ENCODE measurements at regions not wholly inside any gene's neighbourhood (a gene's known extent, or its start where the extent isn't known, plus 50 kb on each side); places are given as distances from the start of the nearest gene placed in this dataset.

GRCh38 chr1:34270181-34270580 lies 93.5 kb downstream of the C1orf94 start:
- in situ Hi-C loops (cut with MboI; ENCODE audit: low pct_unique_long_range_greater_than_20kb in 2 of 9, low sequenced_read_pairs in 9 of 9, unreplicated experiment in 9 of 9): no loop called here
- no peak for ATAC-seq (replicated peaks in 6 of 8)
- WGBS, 10 experiments: 20 to 76% (median 58%) methylated on average over 1 to 3 of the region's 3 CpGs; no CpG with 5 or more reads in 1 of the 10 experiments
- Histone ChIP-seq H3K4me3 (no peak overlapping the region), H3K4me1 (replicated peaks in 1 of 2) (peaks cover 0 to 6% of the 10 kb centered on the region in 2 donors), H3K27ac (no peak overlapping the region)

DNA sequence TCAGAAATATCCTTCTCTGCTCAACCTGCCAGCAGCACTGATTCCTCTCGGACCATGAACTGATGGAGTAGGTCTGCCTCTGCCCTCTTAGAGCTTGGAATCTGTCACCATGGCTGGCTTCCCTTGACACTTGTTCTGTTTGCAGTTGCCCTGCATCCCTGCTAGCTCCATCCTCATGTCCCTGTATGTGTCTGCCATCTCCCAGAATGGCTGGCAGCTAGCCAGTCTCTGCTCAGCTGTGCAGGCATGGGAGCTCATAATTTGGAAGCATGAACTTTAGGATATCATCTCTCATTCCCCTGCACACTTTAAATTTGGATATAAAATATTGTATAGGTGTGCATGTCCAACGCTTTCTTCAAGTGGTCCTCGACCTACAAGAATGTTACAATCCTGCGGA lies 95.4 kb downstream of the C1orf94 start:
- WGBS, 10 experiments: 55 to 93% (median 75%) methylated on average over 1 to 4 of the region's 4 CpGs; no CpG with 5 or more reads in 2 of the 10 experiments
- in situ Hi-C loops (cut with MboI; ENCODE audit: low pct_unique_long_range_greater_than_20kb in 2 of 9, low sequenced_read_pairs in 9 of 9, unreplicated experiment in 9 of 9): no loop called here
- ATAC-seq (replicated peaks in 6 of 8): no peak
- peaks cover 0 to 6% of the 10 kb centered on the region in 2 donors for H3K4me1 ChIP-seq (replicated peaks in 1 of 2)
- no peak overlapping the region for H3K4me3 ChIP-seq
- H3K27ac ChIP-seq: no peak overlapping the region

GRCh38 chr1:34275150-34275549 lies 98.4 kb downstream of the C1orf94 start:
- Histone ChIP-seq H3K4me3 (no peak overlapping the region), H3K27ac (no peak overlapping the region), H3K4me1 (replicated peaks in 1 of 2) (no peaks in the 10 kb centered on the region)
- ATAC-seq (replicated peaks in 6 of 8): no peak
- 67 to 100% (median 93%) methylated on average over 1 to 3 of the region's 3 CpGs; no CpG with 5 or more reads in 3 of the 10 experiments for WGBS, 10 experiments
- in situ Hi-C loops (cut with MboI; ENCODE audit: low pct_unique_long_range_greater_than_20kb in 2 of 9, low sequenced_read_pairs in 9 of 9, unreplicated experiment in 9 of 9): no loop called here

- no peak for ATAC-seq (replicated peaks in 6 of 8)
- H3K4me3 ChIP-seq: no peak overlapping the region
- in situ Hi-C loops (cut with MboI; ENCODE audit: low pct_unique_long_range_greater_than_20kb in 2 of 9, low sequenced_read_pairs in 9 of 9, unreplicated experiment in 9 of 9): no loop called here
- no peak overlapping the region for H3K27ac ChIP-seq
- H3K4me1 ChIP-seq (replicated peaks in 1 of 2): no peaks in the 10 kb centered on the region
Observed at GRCh38 chr1:34276606-34277005, 99.9 kb downstream of the C1orf94 start.

DNA sequence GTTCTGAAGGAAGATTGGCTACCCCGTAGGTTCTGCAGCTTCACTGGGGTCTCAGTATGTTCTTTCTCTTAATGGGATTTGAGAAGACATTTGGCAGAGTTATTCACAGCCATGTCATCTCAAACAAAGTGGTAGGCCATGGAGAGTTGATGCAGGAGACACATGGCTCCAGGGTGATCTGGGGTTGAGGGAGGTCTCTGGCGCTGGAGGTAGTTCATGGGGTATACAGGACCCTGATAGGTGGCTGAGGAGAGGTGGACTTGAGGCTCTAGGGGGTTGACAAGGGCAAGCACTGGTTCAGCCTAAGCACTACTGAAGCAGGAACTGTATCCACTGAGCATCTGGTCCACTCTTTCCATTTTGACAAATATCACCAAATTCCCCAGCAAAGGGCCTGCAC lies 100.4 kb downstream of the C1orf94 start:
- in situ Hi-C loops (cut with MboI; ENCODE audit: low pct_unique_long_range_greater_than_20kb in 2 of 9, low sequenced_read_pairs in 9 of 9, unreplicated experiment in 9 of 9): no loop called here
- ATAC-seq (replicated peaks in 6 of 8): no peak
- no peak overlapping the region for H3K27ac ChIP-seq
- 43 to 92% (median 60%) methylated on average over 1 to 2 of the region's 2 CpGs; no CpG with 5 or more reads in 3 of the 10 experiments for WGBS, 10 experiments
- H3K4me3 ChIP-seq: no peak overlapping the region
- no peaks in the 10 kb centered on the region for H3K4me1 ChIP-seq (replicated peaks in 1 of 2)

DNA sequence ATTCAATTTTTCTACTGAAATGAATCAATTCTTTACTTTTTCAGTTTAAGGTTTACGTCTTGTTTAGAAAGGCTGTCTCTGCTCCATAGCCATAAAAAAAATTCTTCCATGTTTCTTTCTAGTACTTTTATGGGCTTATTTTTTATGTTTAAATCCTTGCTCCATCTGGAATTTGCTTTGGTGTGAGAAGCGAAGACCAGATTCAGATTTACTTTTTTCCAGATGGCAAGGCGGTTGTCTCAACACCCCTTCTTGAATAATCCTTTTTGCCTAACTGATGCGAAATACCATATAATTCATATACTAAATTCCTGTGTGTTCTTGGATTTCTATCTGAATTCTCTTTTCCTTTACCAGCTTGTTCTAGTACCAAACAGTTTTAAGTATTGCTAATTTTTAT lies 101.5 kb downstream of the C1orf94 start:
- H3K4me3 ChIP-seq: no peak overlapping the region
- WGBS, 10 experiments: 24 to 92% (median 79%) methylated on average over 3 to 4 of the region's 4 CpGs
- no peaks in the 10 kb centered on the region for H3K4me1 ChIP-seq (replicated peaks in 1 of 2)
- H3K27ac ChIP-seq: no peak overlapping the region
- no peak for ATAC-seq (replicated peaks in 6 of 8)
- in situ Hi-C loops (cut with MboI; ENCODE audit: low pct_unique_long_range_greater_than_20kb in 2 of 9, low sequenced_read_pairs in 9 of 9, unreplicated experiment in 9 of 9): no loop called here

DNA sequence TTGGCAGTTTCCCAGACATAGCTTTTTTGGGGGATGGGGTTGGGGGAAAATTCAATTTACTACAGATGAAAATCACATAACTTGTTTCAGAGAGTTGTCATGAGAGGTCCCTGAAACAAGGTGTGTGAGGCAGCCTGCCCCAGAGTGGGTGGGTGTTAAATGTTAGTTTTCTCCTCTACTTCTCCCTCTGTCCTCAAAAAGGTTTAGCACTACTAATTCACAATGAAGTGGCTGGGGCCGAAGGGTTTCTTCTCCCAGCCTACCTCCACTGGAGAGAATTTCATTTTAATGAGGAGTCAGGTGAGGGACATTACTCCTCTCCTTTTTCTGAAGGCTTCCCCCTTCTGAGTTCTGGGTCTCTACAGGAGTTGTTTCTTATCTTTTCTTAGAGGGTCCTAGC lies 103.3 kb downstream of the C1orf94 start:
- H3K4me3 ChIP-seq: no peak overlapping the region
- 57 to 80% (median 60%) methylated on average over 1 of the region's 1 CpG; no CpG with 5 or more reads in 5 of the 10 experiments for WGBS, 10 experiments
- no peak for ATAC-seq (replicated peaks in 6 of 8)
- no peaks in the 10 kb centered on the region for H3K4me1 ChIP-seq (replicated peaks in 1 of 2)
- H3K27ac ChIP-seq: no peak overlapping the region
- in situ Hi-C loops (cut with MboI; ENCODE audit: low pct_unique_long_range_greater_than_20kb in 2 of 9, low sequenced_read_pairs in 9 of 9, unreplicated experiment in 9 of 9): no loop called here

GRCh38 chr1:34280509-34280908 lies 103.8 kb downstream of the C1orf94 start:
- H3K4me3 ChIP-seq: no peak overlapping the region
- no peaks in the 10 kb centered on the region for H3K4me1 ChIP-seq (replicated peaks in 1 of 2)
- WGBS, 10 experiments: 0 to 75% (median 62%) methylated on average over 1 to 4 of the region's 4 CpGs; no CpG with 5 or more reads in 3 of the 10 experiments
- H3K27ac ChIP-seq: no peak overlapping the region
- in situ Hi-C loops (cut with MboI; ENCODE audit: low pct_unique_long_range_greater_than_20kb in 2 of 9, low sequenced_read_pairs in 9 of 9, unreplicated experiment in 9 of 9): no loop called here
- ATAC-seq (replicated peaks in 6 of 8): no peak

DNA sequence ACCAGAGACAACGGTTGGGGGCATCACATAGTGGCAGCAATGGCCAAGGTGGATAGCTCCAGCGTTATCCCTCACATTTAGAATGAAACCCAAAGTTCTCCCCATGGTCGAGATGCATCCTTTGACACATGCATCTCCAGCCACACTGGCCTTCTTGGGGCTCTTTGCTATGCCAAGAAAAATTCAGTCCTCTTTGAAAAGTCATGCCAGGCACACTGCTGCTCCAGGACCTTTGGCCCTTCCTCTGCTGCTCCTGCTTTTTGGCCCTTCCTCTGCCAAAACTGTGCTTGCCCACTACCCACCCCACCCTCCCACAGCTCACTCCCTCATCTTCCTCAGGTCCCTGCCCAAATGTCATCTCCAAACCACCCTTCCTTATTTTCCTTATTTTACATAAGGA lies 106.4 kb downstream of the C1orf94 start:
- no peaks in the 10 kb centered on the region for H3K4me1 ChIP-seq (replicated peaks in 1 of 2)
- no peak overlapping the region for H3K4me3 ChIP-seq
- H3K27ac ChIP-seq: no peak overlapping the region
- in situ Hi-C loops (cut with MboI; ENCODE audit: low pct_unique_long_range_greater_than_20kb in 2 of 9, low sequenced_read_pairs in 9 of 9, unreplicated experiment in 9 of 9): no loop called here
- ATAC-seq (replicated peaks in 6 of 8): no peak
- WGBS, 10 experiments: 21 to 82% (median 55%) methylated on average over 1 to 3 of the region's 3 CpGs; no CpG with 5 or more reads in 4 of the 10 experiments

GRCh38 chr1:34286511-34286910 lies 109.8 kb downstream of the C1orf94 start:
- in situ Hi-C loops (cut with MboI; ENCODE audit: low pct_unique_long_range_greater_than_20kb in 2 of 9, low sequenced_read_pairs in 9 of 9, unreplicated experiment in 9 of 9): no loop called here
- Histone ChIP-seq H3K27ac (no peak overlapping the region), H3K4me3 (no peak overlapping the region), H3K4me1 (replicated peaks in 1 of 2) (no peaks in the 10 kb centered on the region)
- ATAC-seq (replicated peaks in 6 of 8): peak in 6 of 8 experiments; percentile 37 to 98 (median 70)
- 0 to 60% (median 47%) methylated on average over 1 to 6 of the region's 6 CpGs; no CpG with 5 or more reads in 4 of the 10 experiments for WGBS, 10 experiments

- WGBS, 10 experiments: 50 to 86% (median 68%) methylated on average over 1 to 2 of the region's 2 CpGs; no CpG with 5 or more reads in 2 of the 10 experiments
- Histone ChIP-seq H3K4me1 (replicated peaks in 1 of 2) (no peaks in the 10 kb centered on the region), H3K4me3 (no peak overlapping the region), H3K27ac (no peak overlapping the region)
- in situ Hi-C loops (cut with MboI; ENCODE audit: low pct_unique_long_range_greater_than_20kb in 2 of 9, low sequenced_read_pairs in 9 of 9, unreplicated experiment in 9 of 9): no loop called here
- peak in 1 of 8 experiments; percentile 30 for ATAC-seq (replicated peaks in 6 of 8)
Observed at GRCh38 chr1:34290831-34291230, 114.1 kb downstream of the C1orf94 start.

GRCh38 chr1:34292472-34292871 lies 115.8 kb downstream of the C1orf94 start:
- no peak overlapping the region for H3K27ac ChIP-seq
- in situ Hi-C loops (cut with MboI; ENCODE audit: low pct_unique_long_range_greater_than_20kb in 2 of 9, low sequenced_read_pairs in 9 of 9, unreplicated experiment in 9 of 9): no loop called here
- peak in 3 of 8 experiments; percentile 38 to 63 (median 55) for ATAC-seq (replicated peaks in 6 of 8)
- H3K4me3 ChIP-seq: no peak overlapping the region
- H3K4me1 ChIP-seq (replicated peaks in 1 of 2): no peaks in the 10 kb centered on the region
- WGBS, 10 experiments: 30 to 68% (median 43%) methylated on average over 1 to 2 of the region's 2 CpGs; no CpG with 5 or more reads in 2 of the 10 experiments

DNA sequence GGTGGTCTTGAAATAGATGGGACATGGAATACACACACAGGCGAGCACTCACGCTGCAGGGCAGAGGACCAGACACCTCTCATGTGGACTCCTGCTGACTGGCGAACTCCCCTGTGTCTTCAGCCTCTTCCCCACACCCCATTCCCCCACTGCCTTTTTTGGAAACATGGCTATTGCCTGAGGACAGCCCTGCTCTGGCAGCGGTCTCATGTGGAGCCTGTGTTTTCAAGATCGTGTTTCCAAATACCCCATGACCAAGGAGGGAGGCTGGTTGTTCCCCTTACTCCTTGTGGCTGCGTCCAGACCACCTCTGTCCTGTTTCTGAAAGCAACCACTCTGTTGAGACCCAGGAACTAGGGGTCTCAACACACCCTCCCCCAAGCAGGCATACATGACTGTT lies 119.4 kb downstream of the C1orf94 start:
- Histone ChIP-seq H3K27ac (no peak overlapping the region), H3K4me1 (replicated peaks in 1 of 2) (no peaks in the 10 kb centered on the region), H3K4me3 (no peak overlapping the region)
- 13 to 83% (median 56%) methylated on average over 1 to 5 of the region's 6 CpGs; no CpG with 5 or more reads in 3 of the 10 experiments for WGBS, 10 experiments
- no peak for ATAC-seq (replicated peaks in 6 of 8)
- in situ Hi-C loops (cut with MboI; ENCODE audit: low pct_unique_long_range_greater_than_20kb in 2 of 9, low sequenced_read_pairs in 9 of 9, unreplicated experiment in 9 of 9): no loop called here

GRCh38 chr1:34302798-34303197 lies 126.1 kb downstream of the C1orf94 start:
- in situ Hi-C loops (cut with MboI; ENCODE audit: low pct_unique_long_range_greater_than_20kb in 2 of 9, low sequenced_read_pairs in 9 of 9, unreplicated experiment in 9 of 9): no loop called here
- ATAC-seq (replicated peaks in 6 of 8): no peak
- Histone ChIP-seq H3K4me3 (no peak overlapping the region), H3K4me1 (replicated peaks in 1 of 2) (no peaks in the 10 kb centered on the region), H3K27ac (no peak overlapping the region)
- WGBS, 10 experiments: 35 to 100% (median 93%) methylated on average over 1 of the region's 1 CpG; no CpG with 5 or more reads in 1 of the 10 experiments

All from motor neuron (in vitro differentiated cells).